Psoas muscle (tissue), 7 donors: ENCODE measurements at regions not wholly inside any gene's neighbourhood (a gene's known extent, or its start where the extent isn't known, plus 50 kb on each side); places are given as distances from the start of the nearest gene placed in this dataset.

Experiments
- ATAC-seq, 4 donors: fragments of 200-7000 bp; cut with Tn5 transposase; one replicate each; pipeline ENCODE4 v1.9.1; 2020; ENCODE audit warnings: moderate library complexity in 3 of 4, mild to moderate bottlenecking in 2 of 4
- DNase-seq, 2 donors: peaks; one replicate each; pipeline ENCODE4 v3.0.0-alpha.2; 2020
- H3K27ac ChIP-seq: fragments of 200-600 bp; one replicate; pipeline ENCODE4 v1.8.0; 2022
- H3K27me3 ChIP-seq, 3 donors: fragments of 200-600 bp in 1 of 3; one replicate each; pipeline versions ENCODE4 v1.6.1 to v1.8.0; 2013 to 2022; ENCODE audit warnings: low read length in 2 of 3, mild to moderate bottlenecking in 2 of 3, moderate library complexity in 1 of 3; ENCODE audit not compliant: insufficient read depth in 3 of 3
- H3K36me3 ChIP-seq, 2 donors: fragments of 200-600 bp in 1 of 2; one replicate each; pipeline versions ENCODE4 v1.6.1 to v1.8.0; 2013 to 2022; ENCODE audit warnings: low read depth in 1 of 2, mild to moderate bottlenecking in 1 of 2, moderate library complexity in 1 of 2; ENCODE audit not compliant: insufficient read depth in 1 of 2
- H3K4me1 ChIP-seq: fragments of 200-600 bp; one replicate; pipeline ENCODE4 v1.8.0; 2022
- H3K4me3 ChIP-seq: fragments of 200-600 bp; one replicate; pipeline ENCODE4 v1.8.0; 2022; ENCODE audit warnings: mild to moderate bottlenecking
- H3K9me3 ChIP-seq: fragments of 200-600 bp; one replicate; pipeline ENCODE4 v1.8.0; 2022
- CTCF ChIP-seq: fragments of 200-600 bp; IDR thresholded peaks from one replicate; pipeline ENCODE4 v1.8.0; 2022; ENCODE audit warnings: antibody characterized with exemption
- WGBS, 3 donors: extraction: QIAGEN DNeasy Blood & Tissue Kit; methylation state at CpG; one replicate each; pipeline versions ENCODE4 v1.1.6 to v1.1.7; 2013; 5-methylcytosine and 5-hydroxymethylcytosine counted together
- intact Hi-C, 2 donors: fragments of 100-400 bp; cut with DNase I; formaldehyde crosslinking; loops; one replicate each; pipeline versions ENCODE4 v1.11.0 to v1.14.2; 2022
- donor health status: healthy with polysubstance abuse.
- donor health status: DM: no; HTN: no; CAD: no; lungs with moderate emphysema.
- donor health status: Bipolar disorder and iron deficiency.
- donor health status: healthy.
- donor health status: DM: yes; HTN: yes; CAD: no.
- donor health status: DM: no; HTN: no; CAD: no.
- donor health status: DM: yes; HTN: yes; CAD: no.

GRCh38 chr2:195057001-195057400 lies 600.0 kb upstream of the SLC39A10 start:
- DNase-seq, result no peak
- no peak overlapping the region for H3K4me3 ChIP-seq
- H3K36me3 ChIP-seq, result no peaks in the 10 kb centered on the region
- no peak overlapping the region for H3K27ac ChIP-seq
- no peak for ATAC-seq
- WGBS, 3 donors, result 59 to 69% (median 65%) methylated on average over 2 of the region's 2 CpGs
- H3K27me3 ChIP-seq, result no peaks in the 10 kb centered on the region
- intact Hi-C loops, result no loop called here
- TF ChIP-seq CTCF, result no peak
- no peaks in the 10 kb centered on the region for H3K9me3 ChIP-seq
- H3K4me1 ChIP-seq, result no peaks in the 10 kb centered on the region

- no peak for ATAC-seq
- Histone ChIP-seq H3K9me3 (no peaks in the 10 kb centered on the region), H3K36me3 (no peaks in the 10 kb centered on the region), H3K4me3 (no peak overlapping the region), H3K27ac (no peak overlapping the region), H3K27me3 (no peaks in the 10 kb centered on the region), H3K4me1 (no peaks in the 10 kb centered on the region)
- no peak for DNase-seq
- TF ChIP-seq CTCF, result no peak
- WGBS, 3 donors, result 48 to 73% (median 50%) methylated on average over 2 of the region's 2 CpGs
- intact Hi-C loops, result no loop called here
These were observed 601.0 kb upstream of the SLC39A10 start for GRCh38 chr2:195055996-195056395.

GRCh38 chr2:195051401-195051800 lies 605.6 kb upstream of the SLC39A10 start:
- Histone ChIP-seq H3K27ac (no peak overlapping the region), H3K4me3 (no peak overlapping the region), H3K9me3 (no peaks in the 10 kb centered on the region), H3K4me1 (no peaks in the 10 kb centered on the region), H3K36me3 (no peaks in the 10 kb centered on the region), H3K27me3 (no peaks in the 10 kb centered on the region)
- no peak for DNase-seq
- ATAC-seq, result no peak
- intact Hi-C loops, result no loop called here
- TF ChIP-seq CTCF, result no peak

GRCh38 chr2:195049372-195050031 lies 607.5 kb upstream of the SLC39A10 start:
- 94 to 96% (median 95%) methylated on average over 1 of the region's 1 CpG for WGBS, 3 donors
- H3K36me3 ChIP-seq, result no peaks in the 10 kb centered on the region
- no peaks in the 10 kb centered on the region for H3K27me3 ChIP-seq
- no peak overlapping the region for H3K4me3 ChIP-seq
- no peaks in the 10 kb centered on the region for H3K9me3 ChIP-seq
- ATAC-seq (no peak), DNase-seq (no peak)
- H3K4me1 ChIP-seq, result no peaks in the 10 kb centered on the region
- H3K27ac ChIP-seq, result no peak overlapping the region
- intact Hi-C loops, result no loop called here
- TF ChIP-seq CTCF, result no peak

GRCh38 chr2:195047955-195048354 lies 609.1 kb upstream of the SLC39A10 start:
- H3K4me3 ChIP-seq, result no peak overlapping the region
- H3K36me3 ChIP-seq, result no peaks in the 10 kb centered on the region
- 89% methylated on average over 2 of the region's 2 CpGs for WGBS, 3 donors
- ATAC-seq, result no peak
- H3K27ac ChIP-seq, result no peak overlapping the region
- H3K4me1 ChIP-seq, result no peaks in the 10 kb centered on the region
- no peaks in the 10 kb centered on the region for H3K9me3 ChIP-seq
- no peaks in the 10 kb centered on the region for H3K27me3 ChIP-seq
- no peak for DNase-seq
- TF ChIP-seq CTCF, result no peak
- intact Hi-C loops, result no loop called here
